ENCODE measurements at regions not wholly inside any gene's neighbourhood (a gene's known extent, or its start where the extent isn't known, plus 50 kb on each side); places are given as distances from the start of the nearest gene placed in this dataset.
"Not testable (repeated sequence)": the region's sequence is repeated elsewhere in the genome, so short reads cannot be mapped to it uniquely, and the experiment has no call there.

- CTCF ChIA-PET = no interaction called here
- DNase-seq (ENCODE audit: low read depth, low spot score) = no peak
- POLR2A ChIA-PET = no interaction called here
Observed at GRCh38 chr2:77578354-77578753, 56.2 kb upstream of the LRRTM4 start.

DNA sequence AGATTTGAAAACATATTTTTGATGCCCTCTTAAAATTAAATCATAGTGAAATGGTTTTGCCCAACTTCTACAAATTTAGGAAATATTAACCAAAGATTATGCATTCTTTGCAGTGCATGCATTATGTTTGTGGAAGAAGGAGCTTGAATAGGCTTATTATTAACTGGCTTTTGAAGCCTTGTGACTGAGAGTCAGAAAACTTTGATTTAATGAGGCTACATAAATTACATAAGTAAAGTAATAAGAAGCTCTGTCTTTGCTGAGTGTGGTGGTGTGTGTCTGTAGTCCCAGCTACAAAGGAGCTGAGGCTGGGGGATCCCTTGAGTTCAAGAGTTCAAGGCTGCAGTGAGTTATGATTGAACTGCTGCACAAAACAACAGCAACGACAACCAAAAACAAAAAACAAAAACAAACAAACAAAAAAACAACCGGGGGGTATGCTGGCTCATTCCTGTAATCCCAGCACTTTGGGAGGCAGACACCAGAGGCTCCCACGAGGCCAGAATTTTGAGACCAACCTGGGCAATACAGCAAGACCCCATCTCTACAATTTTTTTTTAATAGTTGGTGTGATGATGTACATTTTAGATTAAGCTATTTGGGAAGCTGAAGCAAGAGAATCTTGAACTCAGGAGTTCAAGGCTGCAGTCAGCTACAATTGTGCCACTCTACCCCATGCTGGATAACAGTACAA, 57.0 kb upstream of the LRRTM4 start:
- H3K4me3 ChIP-seq (ENCODE audit: low read depth, low read length) = no peak overlapping the region
- ChIA-PET POLR2A (no interaction called here), CTCF (no interaction called here)
- no peak for DNase-seq (ENCODE audit: low read depth, low spot score)
- TF ChIP-seq, protein P1, sequence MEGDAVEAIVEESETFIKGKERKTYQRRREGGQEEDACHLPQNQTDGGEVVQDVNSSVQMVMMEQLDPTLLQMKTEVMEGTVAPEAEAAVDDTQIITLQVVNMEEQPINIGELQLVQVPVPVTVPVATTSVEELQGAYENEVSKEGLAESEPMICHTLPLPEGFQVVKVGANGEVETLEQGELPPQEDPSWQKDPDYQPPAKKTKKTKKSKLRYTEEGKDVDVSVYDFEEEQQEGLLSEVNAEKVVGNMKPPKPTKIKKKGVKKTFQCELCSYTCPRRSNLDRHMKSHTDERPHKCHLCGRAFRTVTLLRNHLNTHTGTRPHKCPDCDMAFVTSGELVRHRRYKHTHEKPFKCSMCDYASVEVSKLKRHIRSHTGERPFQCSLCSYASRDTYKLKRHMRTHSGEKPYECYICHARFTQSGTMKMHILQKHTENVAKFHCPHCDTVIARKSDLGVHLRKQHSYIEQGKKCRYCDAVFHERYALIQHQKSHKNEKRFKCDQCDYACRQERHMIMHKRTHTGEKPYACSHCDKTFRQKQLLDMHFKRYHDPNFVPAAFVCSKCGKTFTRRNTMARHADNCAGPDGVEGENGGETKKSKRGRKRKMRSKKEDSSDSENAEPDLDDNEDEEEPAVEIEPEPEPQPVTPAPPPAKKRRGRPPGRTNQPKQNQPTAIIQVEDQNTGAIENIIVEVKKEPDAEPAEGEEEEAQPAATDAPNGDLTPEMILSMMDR (IDR thresholded peaks at IDR 0.05; ENCODE audit: insufficient read depth, low read length, missing control alignments) = no peak

More at GRCh38 chr2:77578354-77578753, 56.2 kb upstream of the LRRTM4 start:
- TF ChIP-seq, protein P1 (IDR thresholded peaks at IDR 0.05; ENCODE audit: insufficient read depth, low read length, missing control alignments) = no peak
- no peak overlapping the region for H3K4me3 ChIP-seq (ENCODE audit: low read depth, low read length)

- TF ChIP-seq, protein P1 (IDR thresholded peaks at IDR 0.05; ENCODE audit: insufficient read depth, low read length, missing control alignments) = no peak
- CTCF ChIA-PET = no interaction called here
- no peak overlapping the region for H3K4me3 ChIP-seq (ENCODE audit: low read depth, low read length)
- POLR2A ChIA-PET = no interaction called here
- no peak for DNase-seq (ENCODE audit: low read depth, low spot score)
Observed at GRCh38 chr2:77588438-77588837, 66.3 kb upstream of the LRRTM4 start.

DNA sequence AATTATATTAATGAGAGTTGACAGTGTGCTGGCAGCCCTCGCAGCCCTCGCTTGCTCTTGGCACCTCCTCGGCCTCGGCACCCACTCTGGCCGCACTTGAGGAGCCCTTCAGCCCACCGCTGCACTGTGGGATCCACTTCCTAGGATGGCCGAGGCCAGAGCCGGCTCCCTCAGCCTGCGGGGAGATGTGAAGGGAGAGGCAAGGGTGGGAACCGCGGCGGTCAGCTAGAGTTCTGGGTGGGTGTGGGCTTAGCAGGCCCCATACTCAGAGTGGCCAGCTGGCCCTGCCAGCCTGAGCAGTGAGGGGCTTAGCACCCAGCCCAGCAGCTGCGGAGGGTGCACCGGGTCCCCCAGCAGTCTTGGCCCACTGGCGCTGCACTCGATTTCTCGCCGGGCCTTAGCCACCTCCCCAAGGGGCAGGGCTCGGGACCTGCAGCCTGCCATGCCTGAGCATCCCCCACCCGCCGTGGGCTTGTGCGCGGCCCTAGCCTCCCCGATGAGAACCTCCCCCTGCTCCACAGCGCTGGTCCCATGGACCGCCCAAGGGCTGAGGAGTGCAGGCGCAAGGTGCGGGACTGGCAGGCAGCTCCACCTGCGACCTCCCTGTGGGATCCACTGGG, 68.2 kb upstream of the LRRTM4 start:
- TF ChIP-seq, protein P1 (IDR thresholded peaks at IDR 0.05; ENCODE audit: insufficient read depth, low read length, missing control alignments) = no peak
- POLR2A ChIA-PET = no interaction called here
- no peak overlapping the region for H3K4me3 ChIP-seq (ENCODE audit: low read depth, low read length)
- CTCF ChIA-PET = no interaction called here
- no peak for DNase-seq (ENCODE audit: low read depth, low spot score)

- H3K4me3 ChIP-seq (ENCODE audit: low read depth, low read length); POLR2A ChIA-PET; DNase-seq (ENCODE audit: low read depth, low spot score); CTCF ChIA-PET: not testable (repeated sequence)
Observed at GRCh38 chr2:77592955-77593354, 70.8 kb upstream of the LRRTM4 start.

DNA sequence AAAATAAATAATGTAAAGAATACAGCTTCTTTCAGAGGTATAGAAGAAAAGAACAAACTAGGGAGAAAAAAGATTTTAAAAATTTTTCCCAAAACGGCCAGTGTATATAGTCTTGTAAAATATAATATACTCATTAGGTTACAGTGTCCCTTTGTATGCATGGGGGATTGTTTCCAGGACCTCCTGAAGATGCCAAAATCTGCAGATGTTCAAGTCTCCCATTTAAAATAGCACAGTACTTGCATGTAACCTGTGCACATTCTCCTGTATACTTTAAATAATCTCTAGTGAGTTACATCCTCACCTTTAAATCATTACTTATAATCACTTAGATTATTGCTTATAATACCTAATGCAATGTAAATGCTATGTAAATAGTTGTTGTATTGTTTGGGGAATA, 80.6 kb upstream of the LRRTM4 start:
- ChIA-PET CTCF (no interaction called here), POLR2A (no interaction called here)
- TF ChIP-seq, protein P1 (IDR thresholded peaks at IDR 0.05; ENCODE audit: insufficient read depth, low read length, missing control alignments) = no peak

More for the DNA sequence above, 80.6 kb upstream of the LRRTM4 start:
- H3K4me3 ChIP-seq (ENCODE audit: low read depth, low read length) = no peak overlapping the region
- no peak for DNase-seq (ENCODE audit: low read depth, low spot score)
